ENCODE measurements at regions not wholly inside any gene's neighbourhood (a gene's known extent, or its start where the extent isn't known, plus 50 kb on each side); places are given as distances from the start of the nearest gene placed in this dataset.

GRCh38 chr6:44528716-44529115, 141.2 kb downstream of the CDC5L start:
- TF ChIP-seq CTCF (IDR thresholded peaks at IDR 0.05; ENCODE audit: poor library complexity, severe bottlenecking) (no peak), EZH2 (IDR thresholded peaks at IDR 0.05; ENCODE audit: borderline replicate concordance, insufficient read depth, low read length, poor library complexity, severe bottlenecking) (no peak), EP300 (conservative IDR thresholded peaks at IDR 0.05; ENCODE audit: poor library complexity, severe bottlenecking) (no peak)

All from neural cell (in vitro differentiated cells).